ENCODE measurements at regions not wholly inside any gene's neighbourhood (a gene's known extent, or its start where the extent isn't known, plus 50 kb on each side); places are given as distances from the start of the nearest gene placed in this dataset.

GRCh38 chr13:73877399-73877798 lies 256.8 kb downstream of the KLF12 start:
- Mint-ChIP-seq H3K36me3 (ENCODE audit: low read depth) (no peaks in the 10 kb centered on the region), H3K4me3 (no peak overlapping the region), H3K4me1 (peaks cover 26% of the 10 kb centered on the region), H3K27me3 (no peaks in the 10 kb centered on the region), H3K27ac (no peak overlapping the region)
- DNase-seq, result no peak
- no peaks in the 10 kb centered on the region for H3K9me3 ChIP-seq (ENCODE audit: control insufficient read depth, low read length, poor library complexity, severe bottlenecking)
- ATAC-seq, result no peak

- Mint-ChIP-seq H3K4me1 (peaks cover 29% of the 10 kb centered on the region), H3K27ac (peak overlapping the region; percentile 51)
These were observed 257.9 kb downstream of the KLF12 start for GRCh38 chr13:73876323-73876722.

GRCh38 chr13:73873940-73874830 lies 260.0 kb downstream of the KLF12 start:
- no peak overlapping the region for H3K27ac Mint-ChIP-seq
- H3K27me3 Mint-ChIP-seq, result no peaks in the 10 kb centered on the region
- H3K9me3 ChIP-seq (ENCODE audit: control insufficient read depth, low read length, poor library complexity, severe bottlenecking), result no peaks in the 10 kb centered on the region
- peaks cover 2% of the 10 kb centered on the region for H3K36me3 Mint-ChIP-seq (ENCODE audit: low read depth)
- DNase-seq (no peak), ATAC-seq (no peak)
- H3K4me1 Mint-ChIP-seq, result peaks cover 34% of the 10 kb centered on the region
- H3K4me3 Mint-ChIP-seq, result no peak overlapping the region

More at GRCh38 chr13:73876323-73876722, 257.9 kb downstream of the KLF12 start:
- Mint-ChIP-seq H3K4me3 (no peak overlapping the region), H3K27me3 (no peaks in the 10 kb centered on the region), H3K36me3 (ENCODE audit: low read depth) (peaks cover 2% of the 10 kb centered on the region)
- H3K9me3 ChIP-seq (ENCODE audit: control insufficient read depth, low read length, poor library complexity, severe bottlenecking), result no peaks in the 10 kb centered on the region
- ATAC-seq, result no peak
- DNase-seq, result no peak

GRCh38 chr13:73872397-73872796 lies 261.8 kb downstream of the KLF12 start:
- Mint-ChIP-seq H3K4me3 (peak overlapping the region; percentile 33), H3K27ac (peak overlapping the region; percentile 16), H3K36me3 (ENCODE audit: low read depth) (peaks cover 2% of the 10 kb centered on the region), H3K27me3 (no peaks in the 10 kb centered on the region), H3K4me1 (peaks cover 33% of the 10 kb centered on the region)
- no peaks in the 10 kb centered on the region for H3K9me3 ChIP-seq (ENCODE audit: control insufficient read depth, low read length, poor library complexity, severe bottlenecking)
- ATAC-seq (no peak), DNase-seq (no peak)

- peaks cover 33% of the 10 kb centered on the region for H3K4me1 Mint-ChIP-seq
- peak overlapping the region; percentile 78 for H3K27ac Mint-ChIP-seq
- no peaks in the 10 kb centered on the region for H3K9me3 ChIP-seq (ENCODE audit: control insufficient read depth, low read length, poor library complexity, severe bottlenecking)
- no peak for DNase-seq
- H3K4me3 Mint-ChIP-seq, result no peak overlapping the region
- H3K36me3 Mint-ChIP-seq (ENCODE audit: low read depth), result peaks cover 2% of the 10 kb centered on the region
- no peaks in the 10 kb centered on the region for H3K27me3 Mint-ChIP-seq
- peak; percentile 49 for ATAC-seq
These were observed 263.0 kb downstream of the KLF12 start for GRCh38 chr13:73870970-73871935.

GRCh38 chr13:73870036-73870741 lies 264.0 kb downstream of the KLF12 start:
- H3K4me1 Mint-ChIP-seq, result peaks cover 41% of the 10 kb centered on the region
- peaks cover 2% of the 10 kb centered on the region for H3K36me3 Mint-ChIP-seq (ENCODE audit: low read depth)
- DNase-seq (no peak), ATAC-seq (peak; percentile 35)
- H3K27me3 Mint-ChIP-seq, result no peaks in the 10 kb centered on the region
- H3K4me3 Mint-ChIP-seq, result no peak overlapping the region
- no peaks in the 10 kb centered on the region for H3K9me3 ChIP-seq (ENCODE audit: control insufficient read depth, low read length, poor library complexity, severe bottlenecking)
- peak overlapping the region; percentile 78 for H3K27ac Mint-ChIP-seq

GRCh38 chr13:73865027-73865426 lies 269.2 kb downstream of the KLF12 start:
- no peaks in the 10 kb centered on the region for H3K9me3 ChIP-seq (ENCODE audit: control insufficient read depth, low read length, poor library complexity, severe bottlenecking)
- no peak for ATAC-seq
- Mint-ChIP-seq H3K27me3 (no peaks in the 10 kb centered on the region), H3K27ac (peak overlapping the region; percentile 74), H3K4me3 (no peak overlapping the region), H3K4me1 (peaks cover 36% of the 10 kb centered on the region), H3K36me3 (ENCODE audit: low read depth) (no peaks in the 10 kb centered on the region)
- DNase-seq, result no peak

- no peaks in the 10 kb centered on the region for H3K9me3 ChIP-seq (ENCODE audit: control insufficient read depth, low read length, poor library complexity, severe bottlenecking)
- DNase-seq (no peak), ATAC-seq (peak; percentile 67)
- peaks cover 43% of the 10 kb centered on the region for H3K4me1 Mint-ChIP-seq
- peak overlapping the region; percentile 94 for H3K27ac Mint-ChIP-seq
- peak overlapping the region; percentile 74 for H3K4me3 Mint-ChIP-seq
- no peaks in the 10 kb centered on the region for H3K36me3 Mint-ChIP-seq (ENCODE audit: low read depth)
- H3K27me3 Mint-ChIP-seq, result no peaks in the 10 kb centered on the region
These were observed 273.1 kb downstream of the KLF12 start for GRCh38 chr13:73861136-73861535.

GRCh38 chr13:73860501-73860900 lies 273.7 kb downstream of the KLF12 start:
- peak overlapping the region; percentile 94 for H3K27ac Mint-ChIP-seq
- H3K36me3 Mint-ChIP-seq (ENCODE audit: low read depth), result no peaks in the 10 kb centered on the region
- no peak for ATAC-seq
- no peak for DNase-seq
- peaks cover 42% of the 10 kb centered on the region for H3K4me1 Mint-ChIP-seq
- H3K27me3 Mint-ChIP-seq, result no peaks in the 10 kb centered on the region
- H3K4me3 Mint-ChIP-seq, result peak overlapping the region; percentile 85
- H3K9me3 ChIP-seq (ENCODE audit: control insufficient read depth, low read length, poor library complexity, severe bottlenecking), result no peaks in the 10 kb centered on the region

GRCh38 chr13:73859841-73860240 lies 274.4 kb downstream of the KLF12 start:
- Mint-ChIP-seq H3K4me3 (peak overlapping the region; percentile 85), H3K27ac (peak overlapping the region; percentile 94), H3K36me3 (ENCODE audit: low read depth) (no peaks in the 10 kb centered on the region), H3K27me3 (no peaks in the 10 kb centered on the region), H3K4me1 (peaks cover 40% of the 10 kb centered on the region)
- H3K9me3 ChIP-seq (ENCODE audit: control insufficient read depth, low read length, poor library complexity, severe bottlenecking), result no peaks in the 10 kb centered on the region
- DNase-seq (no peak), ATAC-seq (peak; percentile 74)

- Mint-ChIP-seq H3K27me3 (no peaks in the 10 kb centered on the region), H3K27ac (no peak overlapping the region), H3K4me3 (no peak overlapping the region), H3K36me3 (ENCODE audit: low read depth) (no peaks in the 10 kb centered on the region), H3K4me1 (peaks cover 35% of the 10 kb centered on the region)
- no peaks in the 10 kb centered on the region for H3K9me3 ChIP-seq (ENCODE audit: control insufficient read depth, low read length, poor library complexity, severe bottlenecking)
- ATAC-seq (no peak), DNase-seq (no peak)
These were observed 277.1 kb downstream of the KLF12 start for GRCh38 chr13:73857106-73857505.

- Mint-ChIP-seq H3K4me1 (peaks cover 19% of the 10 kb centered on the region), H3K27ac (peak overlapping the region; percentile 60)
These were observed 283.1 kb downstream of the KLF12 start for GRCh38 chr13:73851104-73851503.

More at GRCh38 chr13:73851104-73851503, 283.1 kb downstream of the KLF12 start:
- ATAC-seq (no peak), DNase-seq (no peak)
- no peaks in the 10 kb centered on the region for H3K9me3 ChIP-seq (ENCODE audit: control insufficient read depth, low read length, poor library complexity, severe bottlenecking)
- peaks cover under 1% of the 10 kb centered on the region for H3K36me3 Mint-ChIP-seq (ENCODE audit: low read depth)
- H3K27me3 Mint-ChIP-seq, result no peaks in the 10 kb centered on the region
- H3K4me3 Mint-ChIP-seq, result no peak overlapping the region

Measured in T-helper 17 cell (primary cell).